ENCODE measurements at regions not wholly inside any gene's neighbourhood (a gene's known extent, or its start where the extent isn't known, plus 50 kb on each side); places are given as distances from the start of the nearest gene placed in this dataset.
"Not testable (repeated sequence)": the region's sequence is repeated elsewhere in the genome, so short reads cannot be mapped to it uniquely, and the experiment has no call there.

GRCh38 chr15:31650055-31650701 lies 323.5 kb downstream of the KLF13 start:
- TF ChIP-seq CTCF (IDR thresholded peaks at IDR 0.05); EZH2 (IDR thresholded peaks at IDR 0.05; ENCODE audit: borderline replicate concordance, insufficient read depth, low read depth, low read length, poor library complexity, severe bottlenecking): not testable (repeated sequence)

All from B cell (primary cell).